Panc1 (cell line): ENCODE measurements at regions not wholly inside any gene's neighbourhood (a gene's known extent, or its start where the extent isn't known, plus 50 kb on each side); places are given as distances from the start of the nearest gene placed in this dataset.

Source experiments
- POLR2AphosphoS5 ChIP-seq: IDR thresholded peaks from 2 replicates; pipeline ENCODE4 v1.6.1; 2012; ENCODE audit warnings: mild to moderate bottlenecking, low read depth, low read length, moderate library complexity
- SIN3A ChIP-seq: IDR thresholded peaks from 2 replicates; pipeline ENCODE4 v1.6.1; 2012; ENCODE audit warnings: low read depth, mild to moderate bottlenecking, low read length, moderate library complexity, borderline replicate concordance; ENCODE audit not compliant: insufficient read depth
- TF ChIP-seq, protein P1 (sequence below): fragments of 450-650 bp; IDR thresholded peaks from 2 replicates; pipeline ENCODE4 v1.5.1; 2017; ENCODE audit warnings: mild to moderate bottlenecking
- TF ChIP-seq, protein P2 (sequence below), 2 experiments: IDR thresholded peaks; 2 replicates each; pipeline ENCODE4 v1.6.1; 2011 to 2012; ENCODE audit warnings: low read depth in 2 of 2, control low read depth in 1 of 2, low read length in 1 of 2, mild to moderate bottlenecking in 1 of 2, moderate library complexity in 1 of 2; ENCODE audit not compliant: insufficient read depth in 1 of 2

DNA sequence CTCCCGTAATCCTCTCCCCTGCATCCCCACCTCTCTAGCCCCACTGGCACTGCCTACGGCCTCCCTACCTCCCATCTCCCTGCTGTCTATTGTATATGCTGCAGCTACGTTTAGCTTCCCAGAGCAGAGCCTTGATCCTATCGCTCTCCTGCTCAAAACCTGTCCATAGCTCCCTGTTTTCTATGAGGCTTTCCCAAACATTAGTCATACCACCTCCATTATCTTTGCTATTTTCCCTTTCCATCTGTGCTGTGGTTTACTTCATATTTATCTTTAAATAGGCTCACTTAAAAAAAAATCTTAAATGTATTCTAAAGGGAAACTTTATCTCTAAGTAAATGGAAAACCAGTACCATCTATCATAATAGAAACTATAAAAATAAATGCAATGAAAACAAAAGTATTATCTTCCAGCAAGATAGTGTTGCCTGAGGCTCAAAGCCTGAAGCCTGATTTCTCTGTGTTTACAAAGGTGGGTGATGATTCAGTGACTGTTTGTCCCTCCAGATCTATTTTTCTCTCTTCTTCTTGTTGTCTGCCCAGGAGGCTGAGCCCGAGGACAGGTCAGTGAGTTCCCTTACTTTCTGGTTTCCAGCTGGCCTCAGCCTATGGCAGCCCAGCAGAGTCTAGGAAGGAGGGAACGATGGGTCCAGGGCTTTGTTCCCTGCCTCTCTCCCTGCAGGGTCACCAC, 397.1 kb upstream of the CFAP20DC start:
- TF ChIP-seq, protein P1, sequence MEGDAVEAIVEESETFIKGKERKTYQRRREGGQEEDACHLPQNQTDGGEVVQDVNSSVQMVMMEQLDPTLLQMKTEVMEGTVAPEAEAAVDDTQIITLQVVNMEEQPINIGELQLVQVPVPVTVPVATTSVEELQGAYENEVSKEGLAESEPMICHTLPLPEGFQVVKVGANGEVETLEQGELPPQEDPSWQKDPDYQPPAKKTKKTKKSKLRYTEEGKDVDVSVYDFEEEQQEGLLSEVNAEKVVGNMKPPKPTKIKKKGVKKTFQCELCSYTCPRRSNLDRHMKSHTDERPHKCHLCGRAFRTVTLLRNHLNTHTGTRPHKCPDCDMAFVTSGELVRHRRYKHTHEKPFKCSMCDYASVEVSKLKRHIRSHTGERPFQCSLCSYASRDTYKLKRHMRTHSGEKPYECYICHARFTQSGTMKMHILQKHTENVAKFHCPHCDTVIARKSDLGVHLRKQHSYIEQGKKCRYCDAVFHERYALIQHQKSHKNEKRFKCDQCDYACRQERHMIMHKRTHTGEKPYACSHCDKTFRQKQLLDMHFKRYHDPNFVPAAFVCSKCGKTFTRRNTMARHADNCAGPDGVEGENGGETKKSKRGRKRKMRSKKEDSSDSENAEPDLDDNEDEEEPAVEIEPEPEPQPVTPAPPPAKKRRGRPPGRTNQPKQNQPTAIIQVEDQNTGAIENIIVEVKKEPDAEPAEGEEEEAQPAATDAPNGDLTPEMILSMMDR: no peak
- no peak for TF ChIP-seq POLR2AphosphoS5
- no peak for TF ChIP-seq SIN3A
- TF ChIP-seq, protein P2, sequence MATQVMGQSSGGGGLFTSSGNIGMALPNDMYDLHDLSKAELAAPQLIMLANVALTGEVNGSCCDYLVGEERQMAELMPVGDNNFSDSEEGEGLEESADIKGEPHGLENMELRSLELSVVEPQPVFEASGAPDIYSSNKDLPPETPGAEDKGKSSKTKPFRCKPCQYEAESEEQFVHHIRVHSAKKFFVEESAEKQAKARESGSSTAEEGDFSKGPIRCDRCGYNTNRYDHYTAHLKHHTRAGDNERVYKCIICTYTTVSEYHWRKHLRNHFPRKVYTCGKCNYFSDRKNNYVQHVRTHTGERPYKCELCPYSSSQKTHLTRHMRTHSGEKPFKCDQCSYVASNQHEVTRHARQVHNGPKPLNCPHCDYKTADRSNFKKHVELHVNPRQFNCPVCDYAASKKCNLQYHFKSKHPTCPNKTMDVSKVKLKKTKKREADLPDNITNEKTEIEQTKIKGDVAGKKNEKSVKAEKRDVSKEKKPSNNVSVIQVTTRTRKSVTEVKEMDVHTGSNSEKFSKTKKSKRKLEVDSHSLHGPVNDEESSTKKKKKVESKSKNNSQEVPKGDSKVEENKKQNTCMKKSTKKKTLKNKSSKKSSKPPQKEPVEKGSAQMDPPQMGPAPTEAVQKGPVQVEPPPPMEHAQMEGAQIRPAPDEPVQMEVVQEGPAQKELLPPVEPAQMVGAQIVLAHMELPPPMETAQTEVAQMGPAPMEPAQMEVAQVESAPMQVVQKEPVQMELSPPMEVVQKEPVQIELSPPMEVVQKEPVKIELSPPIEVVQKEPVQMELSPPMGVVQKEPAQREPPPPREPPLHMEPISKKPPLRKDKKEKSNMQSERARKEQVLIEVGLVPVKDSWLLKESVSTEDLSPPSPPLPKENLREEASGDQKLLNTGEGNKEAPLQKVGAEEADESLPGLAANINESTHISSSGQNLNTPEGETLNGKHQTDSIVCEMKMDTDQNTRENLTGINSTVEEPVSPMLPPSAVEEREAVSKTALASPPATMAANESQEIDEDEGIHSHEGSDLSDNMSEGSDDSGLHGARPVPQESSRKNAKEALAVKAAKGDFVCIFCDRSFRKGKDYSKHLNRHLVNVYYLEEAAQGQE (IDR thresholded peaks at IDR 0.05; ENCODE audit: insufficient read depth in 1 of 2, low read depth in 2 of 2, low read length in 1 of 2): no peak
